ENCODE measurements at regions not wholly inside any gene's neighbourhood (a gene's known extent, or its start where the extent isn't known, plus 50 kb on each side); places are given as distances from the start of the nearest gene placed in this dataset.

DNA sequence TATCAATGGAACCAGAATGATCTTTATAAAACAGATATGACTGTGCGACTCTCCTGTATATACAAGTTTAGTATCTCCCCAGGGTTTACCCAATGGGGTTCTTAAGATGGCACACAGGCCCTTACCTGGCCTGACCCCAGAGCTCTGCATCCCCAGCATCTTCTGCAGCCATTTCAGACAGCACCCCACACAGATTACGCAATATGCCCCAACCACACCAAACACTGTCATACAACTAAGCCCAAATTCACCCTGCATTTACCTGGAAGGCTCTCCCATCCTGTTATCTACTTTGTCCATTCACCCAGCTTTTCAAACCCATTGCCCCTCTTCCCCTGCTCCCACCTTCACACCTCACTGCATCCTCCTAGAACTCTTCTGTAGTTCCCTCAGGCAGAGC lies 182.5 kb upstream of the API5 start:
- TF ChIP-seq POLR2A (IDR thresholded peaks at IDR 0.05) (no peak), CTCF (IDR thresholded peaks at IDR 0.05) (no peak)

Data from uterus (tissue), 2 donors.